ENCODE measurements at regions not wholly inside any gene's neighbourhood (a gene's known extent, or its start where the extent isn't known, plus 50 kb on each side); places are given as distances from the start of the nearest gene placed in this dataset.

DNA sequence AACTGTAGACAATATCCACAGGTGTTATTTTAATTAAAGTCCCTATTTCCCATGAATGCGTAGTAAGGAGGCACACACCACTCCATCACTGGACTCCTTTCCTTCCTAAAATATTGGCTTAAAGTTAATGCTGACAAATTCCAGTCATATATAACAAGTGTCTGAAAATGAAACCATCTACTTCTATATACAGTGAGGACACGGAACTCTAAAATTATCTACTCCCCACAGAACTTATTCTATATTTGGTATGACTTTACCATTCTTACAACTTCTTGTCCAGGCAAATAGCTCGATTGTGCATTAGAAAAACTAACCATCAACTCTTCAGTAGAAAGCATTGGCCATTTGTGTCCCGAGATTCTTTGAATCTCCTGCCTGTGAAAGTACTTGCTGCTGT lies 1560.2 kb downstream of the EFNB2 start:
- TF ChIP-seq POLR2AphosphoS5 (IDR thresholded peaks at IDR 0.05; ENCODE audit: low read depth, low read length) (no peak), POLR2A (IDR thresholded peaks at IDR 0.05; ENCODE audit: low read depth, low read length) (no peak), PAX5 (IDR thresholded peaks at IDR 0.05; ENCODE audit: insufficient read depth, low read length, severe bottlenecking) (no peak), SPI1 (IDR thresholded peaks at IDR 0.05; ENCODE audit: low read depth, low read length) (no peak), TAF1 (IDR thresholded peaks at IDR 0.05; ENCODE audit: low read depth, low read length) (no peak), POU2F2 (IDR thresholded peaks at IDR 0.05; ENCODE audit: low read depth, low read length) (no peak)

Measured in GM12891 (cell line).